RCC 7860 (cell line): ENCODE measurements at regions not wholly inside any gene's neighbourhood (a gene's known extent, or its start where the extent isn't known, plus 50 kb on each side); places are given as distances from the start of the nearest gene placed in this dataset.

Experiments
- DNase-seq: peaks from one replicate; pipeline ENCODE4 v3.0.0-alpha.2; 2015; ENCODE audit warnings: low spot score
- FAIRE-seq: peaks from 2 replicates; lab custom pipeline; 2012; peaks lifted over from hg19 to GRCh38; lab: Jason Lieb, UNC

DNA sequence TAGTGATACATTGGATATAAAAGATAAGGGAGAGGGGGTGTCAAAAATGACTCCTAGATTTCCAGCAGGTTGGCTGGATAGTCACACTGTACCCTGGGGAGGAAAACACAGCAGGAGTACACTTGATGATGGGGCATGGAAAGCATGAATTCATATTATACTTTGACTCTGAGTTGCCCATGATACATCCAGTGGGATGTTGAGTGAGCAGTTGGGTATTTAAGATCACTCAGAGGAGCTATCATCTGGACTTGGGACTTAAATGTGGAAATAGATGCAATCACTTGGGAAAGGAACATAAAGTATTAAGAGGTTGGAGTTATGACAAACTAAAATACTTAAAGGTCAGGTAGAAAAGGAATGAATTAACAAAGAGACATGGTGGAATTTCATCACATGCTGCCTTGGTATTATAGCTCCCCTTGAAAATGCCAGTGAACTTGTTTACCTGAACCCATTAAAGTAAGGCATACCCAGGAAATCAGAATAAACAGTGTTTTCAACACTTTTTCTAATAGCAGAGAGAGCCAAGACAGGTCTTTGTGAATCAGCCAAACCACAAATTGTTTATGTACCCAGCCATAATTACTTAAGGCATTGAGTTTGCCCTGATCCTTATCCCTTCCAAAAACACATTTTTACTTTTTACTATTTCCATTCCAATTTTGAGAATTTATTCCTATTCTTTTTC is 49.9 kb upstream of the ABI3BP start:
- FAIRE-seq: no peak
- no peak for DNase-seq
